ENCODE measurements at regions not wholly inside any gene's neighbourhood (a gene's known extent, or its start where the extent isn't known, plus 50 kb on each side); places are given as distances from the start of the nearest gene placed in this dataset.

DNA sequence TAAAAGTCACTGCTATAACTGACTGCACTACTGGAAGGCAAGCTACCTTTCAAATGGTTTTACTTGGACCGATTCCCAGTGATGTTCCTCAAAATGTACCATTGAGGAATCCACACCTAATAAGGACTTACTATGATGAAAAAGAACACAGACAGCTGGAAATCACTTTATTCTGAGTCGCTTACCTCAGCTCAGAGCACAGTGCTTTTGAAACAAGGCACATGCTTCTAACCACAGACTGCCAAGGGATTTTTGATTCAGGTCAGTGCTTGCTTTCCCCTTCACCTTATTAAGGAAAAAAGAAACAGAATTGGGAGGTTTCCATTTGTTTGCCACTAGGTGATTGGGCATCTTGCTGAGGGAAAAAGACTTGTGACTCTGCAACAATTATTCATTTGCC is 707.5 kb upstream of the FSHR start:
- TF ChIP-seq, protein P1, sequence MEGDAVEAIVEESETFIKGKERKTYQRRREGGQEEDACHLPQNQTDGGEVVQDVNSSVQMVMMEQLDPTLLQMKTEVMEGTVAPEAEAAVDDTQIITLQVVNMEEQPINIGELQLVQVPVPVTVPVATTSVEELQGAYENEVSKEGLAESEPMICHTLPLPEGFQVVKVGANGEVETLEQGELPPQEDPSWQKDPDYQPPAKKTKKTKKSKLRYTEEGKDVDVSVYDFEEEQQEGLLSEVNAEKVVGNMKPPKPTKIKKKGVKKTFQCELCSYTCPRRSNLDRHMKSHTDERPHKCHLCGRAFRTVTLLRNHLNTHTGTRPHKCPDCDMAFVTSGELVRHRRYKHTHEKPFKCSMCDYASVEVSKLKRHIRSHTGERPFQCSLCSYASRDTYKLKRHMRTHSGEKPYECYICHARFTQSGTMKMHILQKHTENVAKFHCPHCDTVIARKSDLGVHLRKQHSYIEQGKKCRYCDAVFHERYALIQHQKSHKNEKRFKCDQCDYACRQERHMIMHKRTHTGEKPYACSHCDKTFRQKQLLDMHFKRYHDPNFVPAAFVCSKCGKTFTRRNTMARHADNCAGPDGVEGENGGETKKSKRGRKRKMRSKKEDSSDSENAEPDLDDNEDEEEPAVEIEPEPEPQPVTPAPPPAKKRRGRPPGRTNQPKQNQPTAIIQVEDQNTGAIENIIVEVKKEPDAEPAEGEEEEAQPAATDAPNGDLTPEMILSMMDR (conservative IDR thresholded peaks at IDR 0.05) = no peak
- no peaks in the 10 kb centered on the region for H3K4me1 Mint-ChIP-seq
- no peaks in the 10 kb centered on the region for H3K9me3 Mint-ChIP-seq
- no peak for DNase-seq (ENCODE audit: low read depth, low spot score)
- no peak overlapping the region for H3K4me3 Mint-ChIP-seq
- H3K36me3 Mint-ChIP-seq (ENCODE audit: low read depth) = no peaks in the 10 kb centered on the region
- H3K27ac Mint-ChIP-seq (ENCODE audit: unreplicated experiment) = no peak overlapping the region
- H3K27me3 Mint-ChIP-seq (ENCODE audit: low read depth) = no peaks in the 10 kb centered on the region

DNA sequence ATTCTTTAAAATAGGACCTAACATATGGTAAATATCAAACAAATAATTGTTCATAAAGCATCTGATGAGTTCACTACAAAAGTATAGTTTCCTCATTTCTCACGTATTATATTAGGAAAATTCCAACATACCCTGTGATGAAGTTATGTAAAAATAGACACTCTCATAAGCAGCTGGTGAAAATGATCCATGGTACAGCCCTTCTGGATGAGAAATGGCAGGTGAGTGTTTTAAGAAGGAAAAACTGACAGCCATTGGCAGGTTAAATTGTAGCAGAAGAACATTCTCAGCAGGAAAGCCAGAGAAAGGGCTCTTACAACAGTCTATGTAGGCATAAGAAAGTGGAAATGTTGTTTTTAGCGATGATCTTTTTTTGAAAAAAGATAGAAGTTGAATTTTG is 706.5 kb upstream of the FSHR start:
- Mint-ChIP-seq H3K36me3 (ENCODE audit: low read depth) (no peaks in the 10 kb centered on the region), H3K9me3 (peaks cover 2% of the 10 kb centered on the region), H3K4me3 (no peak overlapping the region), H3K27me3 (ENCODE audit: low read depth) (no peaks in the 10 kb centered on the region), H3K27ac (ENCODE audit: unreplicated experiment) (no peak overlapping the region), H3K4me1 (no peaks in the 10 kb centered on the region)
- DNase-seq (ENCODE audit: low read depth, low spot score) = no peak
- TF ChIP-seq, protein P1 (conservative IDR thresholded peaks at IDR 0.05) = no peak

DNA sequence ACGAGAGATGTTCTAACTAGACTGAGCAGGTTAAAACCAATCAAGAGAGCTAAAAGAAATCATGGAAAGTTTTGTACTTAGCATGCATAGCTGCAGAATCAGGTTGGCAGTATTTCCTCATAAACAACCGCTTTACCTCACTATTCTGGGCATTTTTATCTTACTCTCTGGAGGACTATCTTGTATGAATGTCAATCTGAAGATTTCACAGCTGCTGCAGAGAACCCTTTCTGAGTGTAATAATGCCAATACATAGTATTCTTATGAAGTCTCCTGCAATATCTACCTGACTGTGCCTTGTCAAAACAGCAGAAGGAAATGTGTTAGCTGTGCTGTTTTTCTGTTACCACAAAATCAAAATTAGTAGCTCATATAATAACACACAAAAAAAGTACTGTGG is 705.9 kb upstream of the FSHR start:
- no peak overlapping the region for H3K4me3 Mint-ChIP-seq
- no peaks in the 10 kb centered on the region for H3K4me1 Mint-ChIP-seq
- no peak for DNase-seq (ENCODE audit: low read depth, low spot score)

DNA sequence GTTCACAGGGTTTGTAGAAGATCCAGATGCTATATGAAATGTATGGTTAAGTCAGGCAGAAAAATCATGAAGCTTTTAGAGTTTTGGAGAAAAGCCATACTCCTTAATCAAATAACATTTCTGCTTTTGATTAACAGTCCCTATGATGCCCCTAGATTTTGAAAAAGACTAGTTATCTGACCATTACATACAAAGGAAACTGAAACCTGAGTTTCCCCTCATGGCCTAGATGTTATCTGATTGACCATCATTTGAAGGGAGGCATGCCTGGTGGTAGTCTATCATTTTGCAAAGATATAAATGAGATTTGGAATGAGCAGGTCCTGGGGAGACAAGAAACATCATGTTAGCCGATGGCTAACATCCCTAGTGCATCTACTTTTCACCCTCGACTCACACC is 704.3 kb upstream of the FSHR start:
- H3K4me1 Mint-ChIP-seq = no peaks in the 10 kb centered on the region
- no peaks in the 10 kb centered on the region for H3K27me3 Mint-ChIP-seq (ENCODE audit: low read depth)
- H3K36me3 Mint-ChIP-seq (ENCODE audit: low read depth) = no peaks in the 10 kb centered on the region
- DNase-seq (ENCODE audit: low read depth, low spot score) = no peak
- TF ChIP-seq, protein P1 (conservative IDR thresholded peaks at IDR 0.05) = no peak
- no peak overlapping the region for H3K4me3 Mint-ChIP-seq
- H3K9me3 Mint-ChIP-seq = peaks cover 3% of the 10 kb centered on the region
- H3K27ac Mint-ChIP-seq (ENCODE audit: unreplicated experiment) = no peak overlapping the region

More for the DNA sequence above, 705.9 kb upstream of the FSHR start:
- H3K9me3 Mint-ChIP-seq = peaks cover 2% of the 10 kb centered on the region
- TF ChIP-seq, protein P1 (conservative IDR thresholded peaks at IDR 0.05) = no peak
- no peaks in the 10 kb centered on the region for H3K27me3 Mint-ChIP-seq (ENCODE audit: low read depth)
- H3K27ac Mint-ChIP-seq (ENCODE audit: unreplicated experiment) = no peak overlapping the region
- no peaks in the 10 kb centered on the region for H3K36me3 Mint-ChIP-seq (ENCODE audit: low read depth)

DNA sequence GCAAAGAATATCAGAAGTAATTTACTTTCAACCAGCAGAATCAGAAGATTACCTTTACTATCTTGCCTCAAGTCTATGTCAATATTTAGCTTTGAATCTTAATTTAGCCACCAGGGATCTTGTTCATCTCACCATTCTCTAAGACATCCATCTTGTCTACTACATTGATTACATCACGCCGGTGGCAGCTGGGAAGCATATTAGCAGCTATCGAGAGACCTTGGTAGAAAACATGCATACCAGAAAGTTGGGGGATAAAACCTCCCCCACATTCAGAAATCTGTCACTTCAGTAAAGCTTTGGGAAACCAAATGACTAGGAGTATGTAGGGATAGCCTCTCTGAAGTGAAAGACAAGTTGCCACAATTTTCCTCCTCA is 703.8 kb upstream of the FSHR start:
- H3K9me3 Mint-ChIP-seq = peaks cover 5% of the 10 kb centered on the region
- TF ChIP-seq, protein P1 (conservative IDR thresholded peaks at IDR 0.05) = no peak
- no peak overlapping the region for H3K4me3 Mint-ChIP-seq
- DNase-seq (ENCODE audit: low read depth, low spot score) = no peak
- H3K36me3 Mint-ChIP-seq (ENCODE audit: low read depth) = no peaks in the 10 kb centered on the region
- no peaks in the 10 kb centered on the region for H3K27me3 Mint-ChIP-seq (ENCODE audit: low read depth)
- H3K4me1 Mint-ChIP-seq = no peaks in the 10 kb centered on the region
- H3K27ac Mint-ChIP-seq (ENCODE audit: unreplicated experiment) = no peak overlapping the region
